Panc1 (cell line): ENCODE measurements at regions not wholly inside any gene's neighbourhood (a gene's known extent, or its start where the extent isn't known, plus 50 kb on each side); places are given as distances from the start of the nearest gene placed in this dataset.

ENCODE experiments used
- ATAC-seq: fragments of 200-7000 bp; cut with Tn5 transposase; 2 replicates; pipeline ENCODE4 v1.9.1; 2020; ENCODE audit warnings: mild to moderate bottlenecking, moderate library complexity
- BruUV-seq: library from RNA; stranded (reverse); fragments of 400-500 nt; replicated peaks from 2 replicates; lab custom pipeline; 2021; lab: Mats Ljungman, UMichigan
- CTCF ChIA-PET: fragments of 300-600 bp; sonication (Branson Sonifier 250); formaldehyde crosslinking; loops from one replicate; lab custom pipeline; 2022; ENCODE audit warnings: antibody characterized with exemption; lab: Charles Lee
- POLR2A ChIA-PET: fragments of 300-600 bp; sonication (Branson Sonifier 250); formaldehyde crosslinking; loops from one replicate; lab custom pipeline; 2022; ENCODE audit warnings: antibody characterized with exemption; lab: Charles Lee
- DNase-seq: peaks from one replicate; pipeline ENCODE4 v3.0.0-alpha.2; 2010; ENCODE audit warnings: low read depth, low spot score
- H3K27ac ChIP-seq: 2 replicates; pipeline ENCODE4 v1.5.1; 2011; ENCODE audit warnings: mild to moderate bottlenecking, low read length, inconsistent platforms
- H3K27me3 ChIP-seq: fragments of 200-500 bp; sonication (Bioruptor generic); 2 replicates; pipeline ENCODE4 v1.6.0; 2014; ENCODE audit warnings: low read length, inconsistent platforms; ENCODE audit not compliant: control insufficient read depth, insufficient read depth
- H3K36me3 ChIP-seq: fragments of 200-500 bp; sonication (Bioruptor generic); 2 replicates; pipeline ENCODE4 v1.5.1; 2014; ENCODE audit warnings: inconsistent platforms, mild to moderate bottlenecking, low read length, moderate library complexity; ENCODE audit not compliant: control insufficient read depth, insufficient read depth
- H3K4me1 ChIP-seq: 2 replicates; pipeline ENCODE4 v1.5.1; 2011; ENCODE audit warnings: inconsistent platforms, mild to moderate bottlenecking, low read length, moderate library complexity; ENCODE audit not compliant: control insufficient read depth, insufficient read depth
- H3K4me3 ChIP-seq, 2 experiments: 2 replicates each; pipeline ENCODE4 v1.5.1; 2011 to 2012; ENCODE audit warnings: low read depth in 2 of 2, low read length in 2 of 2, mild to moderate bottlenecking in 2 of 2, inconsistent platforms in 1 of 2, moderate library complexity in 1 of 2
- H3K9me3 ChIP-seq: fragments of 200-500 bp; sonication (Bioruptor generic); 2 replicates; pipeline ENCODE4 v1.5.1; 2014; ENCODE audit warnings: low read depth, mild to moderate bottlenecking, inconsistent platforms, low read length, moderate library complexity; ENCODE audit not compliant: control insufficient read depth, insufficient read depth
- CTCF ChIP-seq: fragments of 450-650 bp; IDR thresholded peaks from 2 replicates; pipeline ENCODE4 v1.5.1; 2017; ENCODE audit warnings: mild to moderate bottlenecking
- POLR2AphosphoS5 ChIP-seq: IDR thresholded peaks from 2 replicates; pipeline ENCODE4 v1.6.1; 2012; ENCODE audit warnings: mild to moderate bottlenecking, low read depth, low read length, moderate library complexity
- REST ChIP-seq, 2 experiments: IDR thresholded peaks; 2 replicates each; pipeline ENCODE4 v1.6.1; 2011 to 2012; ENCODE audit warnings: low read depth in 2 of 2, control low read depth in 1 of 2, low read length in 1 of 2, mild to moderate bottlenecking in 1 of 2, moderate library complexity in 1 of 2; ENCODE audit not compliant: insufficient read depth in 1 of 2
- SIN3A ChIP-seq: IDR thresholded peaks from 2 replicates; pipeline ENCODE4 v1.6.1; 2012; ENCODE audit warnings: low read depth, mild to moderate bottlenecking, low read length, moderate library complexity, borderline replicate concordance; ENCODE audit not compliant: insufficient read depth
- TCF7L2 ChIP-seq: IDR thresholded peaks from 2 replicates; pipeline ENCODE4 v1.6.1; 2011; ENCODE audit warnings: mild to moderate bottlenecking, low read depth, low read length, inconsistent platforms
- in situ Hi-C: cut with HindIII; loops from 2 replicates; pipeline ENCODE4 v1.10.0; 2016; ENCODE audit warnings: low sequenced_read_pairs, low pct_unique_long_range_greater_than_20kb
- intact Hi-C: fragments of 100-400 bp; cut with micrococcal nuclease; formaldehyde crosslinking; loops from one replicate; pipeline ENCODE4 v1.10.0; 2022; ENCODE audit not compliant: unreplicated experiment

- Histone ChIP-seq H3K4me3 (no peak overlapping the region), H3K27ac (no peak overlapping the region), H3K27me3 (no peaks in the 10 kb centered on the region), H3K4me1 (no peaks in the 10 kb centered on the region), H3K9me3 (no peaks in the 10 kb centered on the region), H3K36me3 (no peaks in the 10 kb centered on the region)
- ATAC-seq (no peak), DNase-seq (no peak)
- in situ Hi-C loops, result no loop called here
- TF ChIP-seq POLR2AphosphoS5 (no peak), REST (IDR thresholded peaks at IDR 0.05; ENCODE audit: insufficient read depth in 1 of 2, low read depth in 2 of 2, low read length in 1 of 2) (no peak), SIN3A (no peak), TCF7L2 (no peak), CTCF (no peak)
- POLR2A ChIA-PET, result interaction anchor here (0.6 kb wide), 1 partner anchor 189 kb away, joined by 6 read pairs; no protein-coding TSS in a partner anchor
- BruUV-seq, result no TSS peak
- intact Hi-C loops, result no loop called here
- CTCF ChIA-PET, result no interaction called here
Measured at GRCh38 chr5:159800131-159800840, 116.0 kb upstream of the ADRA1B start.

DNA sequence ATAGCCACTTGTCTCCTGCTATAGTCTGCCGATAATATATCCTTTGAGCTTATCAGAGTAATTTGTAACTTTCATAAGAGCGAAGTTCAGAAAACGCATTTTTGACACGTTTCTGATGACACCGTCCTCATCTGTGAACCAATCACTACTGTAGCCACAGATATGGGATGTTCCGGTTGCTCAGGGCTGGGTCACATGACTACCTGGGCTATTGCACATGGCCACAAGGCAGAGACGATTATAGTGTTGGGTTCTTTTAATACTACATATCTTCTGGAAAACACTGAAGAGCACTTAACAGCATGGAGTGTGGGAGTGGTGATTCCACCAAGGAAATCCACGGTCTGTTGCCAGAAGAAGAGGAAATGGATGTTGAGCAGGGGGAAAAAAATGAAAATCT is 115.0 kb upstream of the ADRA1B start:
- TF ChIP-seq SIN3A (no peak), REST (IDR thresholded peaks at IDR 0.05; ENCODE audit: insufficient read depth in 1 of 2, low read depth in 2 of 2, low read length in 1 of 2) (no peak)
- intact Hi-C loops (no loop called here), in situ Hi-C loops (no loop called here)
- DNase-seq (no peak), ATAC-seq (no peak)
- POLR2A ChIA-PET, result no interaction called here
- CTCF ChIA-PET, result no interaction called here
- H3K4me3 ChIP-seq, result no peak overlapping the region
- H3K27me3 ChIP-seq, result no peaks in the 10 kb centered on the region
- no peaks in the 10 kb centered on the region for H3K4me1 ChIP-seq
- no peak overlapping the region for H3K27ac ChIP-seq
- H3K36me3 ChIP-seq, result no peaks in the 10 kb centered on the region
- H3K9me3 ChIP-seq, result no peaks in the 10 kb centered on the region
- BruUV-seq, result no TSS peak
